GM06990 (cell line): ENCODE measurements at regions not wholly inside any gene's neighbourhood (a gene's known extent, or its start where the extent isn't known, plus 50 kb on each side); places are given as distances from the start of the nearest gene placed in this dataset.

Experiments used
- DNase-seq: peaks from one replicate; pipeline ENCODE4 v3.0.0-alpha.2; 2011; ENCODE audit not compliant: insufficient read length; ENCODE audit errors: extremely low read depth
- H3K27me3 ChIP-seq: replicated peaks from 2 replicates; pipeline ENCODE4 v1.6.0; 2011; ENCODE audit warnings: low read length; ENCODE audit not compliant: control insufficient read depth, insufficient read depth
- H3K36me3 ChIP-seq: 2 replicates; pipeline ENCODE4 v1.5.1; 2011; ENCODE audit warnings: low read length; ENCODE audit not compliant: control insufficient read depth, insufficient read depth
- H3K4me3 ChIP-seq: replicated peaks from 2 replicates; pipeline ENCODE4 v1.5.1; 2011; ENCODE audit warnings: low read depth, mild to moderate bottlenecking, control low read depth, low read length
- TF ChIP-seq, protein P1 (sequence below): IDR thresholded peaks from 2 replicates; pipeline ENCODE4 v1.5.1; 2011; ENCODE audit warnings: low read length, control low read depth, mild to moderate bottlenecking, inconsistent platforms; ENCODE audit not compliant: insufficient read depth, poor library complexity, severe bottlenecking

DNA sequence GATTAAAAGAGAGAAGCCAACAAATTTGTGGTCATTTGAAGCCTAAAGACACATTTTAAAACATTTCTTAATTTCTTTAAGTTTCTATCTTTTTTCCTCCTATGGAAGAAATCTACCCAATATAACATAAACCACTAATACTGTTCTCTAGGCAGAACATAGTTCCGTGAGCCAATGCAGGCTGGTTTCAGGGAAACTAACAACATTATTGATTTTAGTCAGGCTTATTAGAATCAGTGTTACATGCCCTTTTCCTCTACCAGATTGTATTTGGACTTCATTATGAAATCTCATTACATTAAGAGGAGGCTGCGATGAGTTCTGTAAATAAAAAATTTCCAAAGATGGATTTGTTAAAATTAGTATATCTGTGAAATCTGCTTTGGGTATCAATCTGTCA, 249.9 kb downstream of the PTBP2 start:
- no peak for DNase-seq
- H3K27me3 ChIP-seq: no peaks in the 10 kb centered on the region
- TF ChIP-seq, protein P1, sequence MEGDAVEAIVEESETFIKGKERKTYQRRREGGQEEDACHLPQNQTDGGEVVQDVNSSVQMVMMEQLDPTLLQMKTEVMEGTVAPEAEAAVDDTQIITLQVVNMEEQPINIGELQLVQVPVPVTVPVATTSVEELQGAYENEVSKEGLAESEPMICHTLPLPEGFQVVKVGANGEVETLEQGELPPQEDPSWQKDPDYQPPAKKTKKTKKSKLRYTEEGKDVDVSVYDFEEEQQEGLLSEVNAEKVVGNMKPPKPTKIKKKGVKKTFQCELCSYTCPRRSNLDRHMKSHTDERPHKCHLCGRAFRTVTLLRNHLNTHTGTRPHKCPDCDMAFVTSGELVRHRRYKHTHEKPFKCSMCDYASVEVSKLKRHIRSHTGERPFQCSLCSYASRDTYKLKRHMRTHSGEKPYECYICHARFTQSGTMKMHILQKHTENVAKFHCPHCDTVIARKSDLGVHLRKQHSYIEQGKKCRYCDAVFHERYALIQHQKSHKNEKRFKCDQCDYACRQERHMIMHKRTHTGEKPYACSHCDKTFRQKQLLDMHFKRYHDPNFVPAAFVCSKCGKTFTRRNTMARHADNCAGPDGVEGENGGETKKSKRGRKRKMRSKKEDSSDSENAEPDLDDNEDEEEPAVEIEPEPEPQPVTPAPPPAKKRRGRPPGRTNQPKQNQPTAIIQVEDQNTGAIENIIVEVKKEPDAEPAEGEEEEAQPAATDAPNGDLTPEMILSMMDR: no peak
- no peaks in the 10 kb centered on the region for H3K36me3 ChIP-seq
- no peak overlapping the region for H3K4me3 ChIP-seq

DNA sequence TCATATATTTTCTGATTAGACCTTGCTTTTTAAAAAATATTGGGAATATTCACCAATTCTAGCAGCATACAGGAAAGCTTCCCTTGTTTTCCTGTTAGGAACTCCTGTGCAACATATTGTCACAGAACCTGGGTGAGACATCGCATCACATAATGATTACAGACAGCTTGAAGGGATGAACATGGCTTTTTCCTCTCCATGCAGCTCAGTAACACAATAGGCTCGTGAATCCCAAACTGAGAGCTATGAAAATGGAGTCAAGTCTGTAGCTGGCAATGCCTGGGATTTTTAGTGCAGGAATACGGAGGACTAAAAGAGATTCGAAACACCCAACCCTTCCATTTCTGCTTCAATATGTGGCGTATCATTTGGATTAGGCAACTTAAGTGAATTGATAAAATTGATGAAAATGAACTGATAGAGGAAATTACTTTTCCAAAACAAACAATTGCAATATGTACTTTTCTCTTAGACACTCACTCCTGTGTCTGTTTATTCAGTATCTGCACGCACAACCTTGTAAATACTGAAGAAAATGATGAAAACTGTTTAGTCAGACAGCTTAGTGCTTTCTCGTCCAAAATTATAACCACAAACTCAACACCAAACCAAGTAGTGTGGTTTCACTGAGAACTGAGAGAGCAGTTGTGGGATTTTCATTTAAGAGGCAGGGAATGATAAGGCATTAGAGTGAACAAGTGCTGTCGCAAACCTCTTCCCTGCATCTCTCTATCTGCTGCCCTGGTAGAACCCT, 250.4 kb downstream of the PTBP2 start:
- H3K27me3 ChIP-seq: no peaks in the 10 kb centered on the region
- TF ChIP-seq, protein P1: no peak
- no peak for DNase-seq
- no peak overlapping the region for H3K4me3 ChIP-seq
- H3K36me3 ChIP-seq: no peaks in the 10 kb centered on the region

DNA sequence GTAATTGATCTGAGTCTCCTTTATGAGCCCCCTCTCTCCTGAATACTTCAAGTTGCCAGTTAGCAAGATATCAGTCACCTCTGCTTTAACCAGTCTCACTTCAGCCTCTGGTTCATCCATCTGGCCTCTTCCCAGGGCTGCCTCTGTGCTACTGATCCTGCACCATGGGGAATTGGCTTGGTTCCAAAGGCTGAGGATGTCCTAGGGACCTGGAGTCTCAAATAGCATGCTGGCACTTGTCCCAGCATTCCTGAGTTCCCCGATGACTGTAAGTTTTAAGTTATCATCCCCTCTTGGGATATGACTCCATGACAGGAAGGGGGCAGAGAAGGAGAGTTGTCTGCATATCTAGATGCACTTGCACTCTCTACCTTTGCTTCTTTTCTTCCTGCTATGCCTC, 252.0 kb downstream of the PTBP2 start:
- Histone ChIP-seq H3K4me3 (no peak overlapping the region), H3K36me3 (no peaks in the 10 kb centered on the region), H3K27me3 (no peaks in the 10 kb centered on the region)
- TF ChIP-seq, protein P1: no peak
- DNase-seq: no peak

GRCh38 chr1:96978444-96978843, 256.9 kb downstream of the PTBP2 start:
- TF ChIP-seq, protein P1: no peak
- no peaks in the 10 kb centered on the region for H3K36me3 ChIP-seq
- no peak for DNase-seq

DNA sequence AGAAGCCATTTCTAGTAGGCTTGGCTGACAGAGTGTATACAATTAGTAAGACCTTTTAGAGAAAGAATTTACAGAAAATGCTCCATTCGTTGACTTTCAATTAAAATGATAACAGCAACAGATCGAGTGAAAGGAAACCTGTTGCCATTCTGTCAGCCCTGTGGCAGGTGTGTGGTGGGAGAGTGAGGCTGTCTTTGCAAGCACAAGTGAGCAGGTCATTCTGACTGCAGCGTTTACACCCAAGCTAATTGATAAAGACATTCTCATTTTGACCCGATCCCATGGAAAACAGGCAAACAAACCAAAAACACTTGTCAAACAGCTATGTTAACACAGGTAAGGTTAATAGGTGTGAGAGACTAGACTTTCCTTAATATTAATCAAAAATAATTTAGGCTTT, 257.3 kb downstream of the PTBP2 start:
- TF ChIP-seq, protein P1: no peak
- no peak for DNase-seq
- Histone ChIP-seq H3K36me3 (no peaks in the 10 kb centered on the region), H3K4me3 (no peak overlapping the region), H3K27me3 (no peaks in the 10 kb centered on the region)

More at GRCh38 chr1:96978444-96978843, 256.9 kb downstream of the PTBP2 start:
- no peaks in the 10 kb centered on the region for H3K27me3 ChIP-seq
- H3K4me3 ChIP-seq: no peak overlapping the region
